CD4-positive, CD25-positive, alpha-beta regulatory T cell (primary cell): ENCODE measurements at regions not wholly inside any gene's neighbourhood (a gene's known extent, or its start where the extent isn't known, plus 50 kb on each side); places are given as distances from the start of the nearest gene placed in this dataset.
A peak's percentile ranks its signal among the peaks of the same experiment; 100 is the strongest.

Experiments used
- ATAC-seq, 2 donors: fragments of 150-1000 bp; cut with Tn5 transposase; one replicate each; pipeline ENCODE4 v1.10.0; 2021; ENCODE audit warnings: low read depth in 2 of 2, moderate number of reproducible peaks in 2 of 2, moderate library complexity in 1 of 2
- DNase-seq, 3 donors: peaks; one replicate each; pipeline versions ENCODE4 v3.0.0 to v3.0.0-alpha.2; 2012 to 2022; ENCODE audit warnings: mixed read lengths in 1 of 3
- H3K27ac ChIP-seq: one replicate; pipeline ENCODE4 v1.7.0; 2013; ENCODE audit warnings: mild to moderate bottlenecking, low read length; ENCODE audit not compliant: insufficient read depth, poor library complexity, severe bottlenecking
- H3K27me3 ChIP-seq: one replicate; pipeline ENCODE4 v1.7.0; 2013; ENCODE audit warnings: low read length; ENCODE audit not compliant: control insufficient read depth, insufficient read depth
- H3K36me3 ChIP-seq: one replicate; pipeline ENCODE4 v1.7.0; 2013; ENCODE audit warnings: mild to moderate bottlenecking, low read length, moderate library complexity; ENCODE audit not compliant: control insufficient read depth, insufficient read depth
- H3K4me1 ChIP-seq: 2 replicates; pipeline ENCODE4 v1.7.0; 2013; ENCODE audit warnings: mild to moderate bottlenecking, low read length; ENCODE audit not compliant: insufficient read depth, control insufficient read depth, poor library complexity, severe bottlenecking
- H3K4me3 ChIP-seq: one replicate; pipeline ENCODE4 v1.7.0; 2013; ENCODE audit warnings: low read depth, mild to moderate bottlenecking, low read length, moderate library complexity
- H3K9me3 ChIP-seq, 2 experiments: 1 replicate in 1 of 2; 2 replicates in 1 of 2; pipeline ENCODE4 v1.7.0; 2013; ENCODE audit warnings: low read length in 2 of 2, mild to moderate bottlenecking in 1 of 2, moderate library complexity in 1 of 2; ENCODE audit not compliant: control insufficient read depth in 2 of 2
- H3K27ac Mint-ChIP-seq, 3 donors: one replicate each; pipeline ENCODE4 v1.8.0; 2020 to 2022; ENCODE audit warnings: mild to moderate bottlenecking in 3 of 3, mixed read lengths in 3 of 3, moderate library complexity in 2 of 3
- H3K27me3 Mint-ChIP-seq: one replicate; pipeline ENCODE4 v1.8.0; 2022; ENCODE audit warnings: mild to moderate bottlenecking, mixed read lengths
- H3K36me3 Mint-ChIP-seq: one replicate; pipeline ENCODE4 v1.8.0; 2020; ENCODE audit warnings: mixed read lengths
- H3K4me1 Mint-ChIP-seq, 4 donors: one replicate each; pipeline ENCODE4 v1.8.0; 2020 to 2022; ENCODE audit warnings: mixed read lengths in 4 of 4, mild to moderate bottlenecking in 1 of 4
- H3K4me3 Mint-ChIP-seq, 4 donors: one replicate each; pipeline ENCODE4 v1.8.0; 2020 to 2022; ENCODE audit warnings: mild to moderate bottlenecking in 4 of 4, mixed read lengths in 4 of 4, moderate library complexity in 3 of 4
- H3K9me3 Mint-ChIP-seq, 7 donors: one replicate each; pipeline ENCODE4 v1.8.0; 2020 to 2022; ENCODE audit warnings: mixed read lengths in 7 of 7, mild to moderate bottlenecking in 3 of 7, moderate library complexity in 2 of 7

GRCh38 chr18:42229211-42230210 is 274.5 kb downstream of the PIK3C3 start:
- H3K4me3 ChIP-seq: no peak overlapping the region
- H3K36me3 ChIP-seq: no peaks in the 10 kb centered on the region
- H3K27me3 ChIP-seq: no peaks in the 10 kb centered on the region
- no peaks in the 10 kb centered on the region for H3K9me3 ChIP-seq
- no peak overlapping the region for H3K27ac ChIP-seq
- Mint-ChIP-seq H3K9me3 (peaks cover 0 to 8% (median 0%) of the 10 kb centered on the region in 7 donors), H3K36me3 (no peaks in the 10 kb centered on the region), H3K4me1 (no peaks in the 10 kb centered on the region), H3K27ac (peak overlapping the region in 1 of 3 donors; percentile 6), H3K27me3 (peaks cover 11% of the 10 kb centered on the region), H3K4me3 (no peak overlapping the region)
- no peak for DNase-seq
- no peak for ATAC-seq
- no peaks in the 10 kb centered on the region for H3K4me1 ChIP-seq

- Mint-ChIP-seq H3K4me3 (no peak overlapping the region), H3K27me3 (peaks cover 11% of the 10 kb centered on the region), H3K27ac (no peak overlapping the region), H3K9me3 (peaks cover 0 to 6% (median 0%) of the 10 kb centered on the region in 7 donors), H3K4me1 (no peaks in the 10 kb centered on the region), H3K36me3 (no peaks in the 10 kb centered on the region)
- H3K4me3 ChIP-seq: no peak overlapping the region
- ATAC-seq (no peak), DNase-seq (no peak)
- no peaks in the 10 kb centered on the region for H3K9me3 ChIP-seq
- no peaks in the 10 kb centered on the region for H3K36me3 ChIP-seq
- H3K27me3 ChIP-seq: no peaks in the 10 kb centered on the region
- no peaks in the 10 kb centered on the region for H3K4me1 ChIP-seq
- H3K27ac ChIP-seq: no peak overlapping the region
Observed at GRCh38 chr18:42230636-42231035, 275.6 kb downstream of the PIK3C3 start.

GRCh38 chr18:42231284-42231683 is 276.2 kb downstream of the PIK3C3 start:
- ATAC-seq: no peak
- no peaks in the 10 kb centered on the region for H3K27me3 ChIP-seq
- H3K36me3 ChIP-seq: no peaks in the 10 kb centered on the region
- H3K27ac ChIP-seq: no peak overlapping the region
- H3K27ac Mint-ChIP-seq: no peak overlapping the region
- H3K36me3 Mint-ChIP-seq: no peaks in the 10 kb centered on the region
- no peaks in the 10 kb centered on the region for H3K4me1 ChIP-seq
- peaks cover 0 to 5% (median 0%) of the 10 kb centered on the region in 7 donors for H3K9me3 Mint-ChIP-seq
- peaks cover 11% of the 10 kb centered on the region for H3K27me3 Mint-ChIP-seq
- no peaks in the 10 kb centered on the region for H3K9me3 ChIP-seq
- H3K4me1 Mint-ChIP-seq: no peaks in the 10 kb centered on the region
- no peak for DNase-seq
- no peak overlapping the region for H3K4me3 ChIP-seq
- H3K4me3 Mint-ChIP-seq: no peak overlapping the region

DNA sequence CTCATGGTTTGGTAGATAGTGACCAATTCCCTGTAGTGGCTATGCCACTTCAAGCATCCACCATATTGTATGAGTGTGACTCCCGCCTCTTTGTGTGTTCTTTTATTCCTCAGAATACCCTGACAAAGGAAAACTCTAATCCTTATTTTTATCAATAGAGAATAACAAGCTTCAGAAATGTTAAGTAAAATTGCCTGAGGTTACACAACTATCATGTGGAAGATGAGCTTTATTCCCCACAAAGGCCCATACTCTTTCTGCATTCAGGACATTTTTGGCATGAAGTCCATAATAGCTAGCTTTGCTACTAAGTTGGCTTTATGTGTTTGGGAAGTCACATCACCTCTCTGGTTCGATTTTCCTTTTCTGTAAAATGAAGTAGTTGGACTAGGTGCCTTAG is 276.8 kb downstream of the PIK3C3 start:
- DNase-seq (no peak), ATAC-seq (no peak)
- Histone ChIP-seq H3K27ac (no peak overlapping the region), H3K27me3 (no peaks in the 10 kb centered on the region), H3K4me1 (no peaks in the 10 kb centered on the region), H3K9me3 (no peaks in the 10 kb centered on the region), H3K36me3 (no peaks in the 10 kb centered on the region), H3K4me3 (no peak overlapping the region)
- Mint-ChIP-seq H3K27me3 (peaks cover 11% of the 10 kb centered on the region), H3K4me1 (no peaks in the 10 kb centered on the region), H3K36me3 (no peaks in the 10 kb centered on the region), H3K9me3 (peaks cover 0 to 7% (median 0%) of the 10 kb centered on the region in 7 donors), H3K4me3 (no peak overlapping the region), H3K27ac (no peak overlapping the region)

- ATAC-seq: no peak
- Histone ChIP-seq H3K27ac (no peak overlapping the region), H3K4me3 (no peak overlapping the region), H3K27me3 (no peaks in the 10 kb centered on the region), H3K36me3 (no peaks in the 10 kb centered on the region), H3K4me1 (no peaks in the 10 kb centered on the region), H3K9me3 (no peaks in the 10 kb centered on the region)
- H3K4me3 Mint-ChIP-seq: no peak overlapping the region
- peaks cover 8% of the 10 kb centered on the region for H3K27me3 Mint-ChIP-seq
- no peak for DNase-seq
- H3K9me3 Mint-ChIP-seq: peaks cover 0 to 7% (median 1%) of the 10 kb centered on the region in 7 donors
- H3K36me3 Mint-ChIP-seq: no peaks in the 10 kb centered on the region
- H3K4me1 Mint-ChIP-seq: no peaks in the 10 kb centered on the region
- H3K27ac Mint-ChIP-seq: no peak overlapping the region
Observed at GRCh38 chr18:42233908-42234307, 278.9 kb downstream of the PIK3C3 start.

DNA sequence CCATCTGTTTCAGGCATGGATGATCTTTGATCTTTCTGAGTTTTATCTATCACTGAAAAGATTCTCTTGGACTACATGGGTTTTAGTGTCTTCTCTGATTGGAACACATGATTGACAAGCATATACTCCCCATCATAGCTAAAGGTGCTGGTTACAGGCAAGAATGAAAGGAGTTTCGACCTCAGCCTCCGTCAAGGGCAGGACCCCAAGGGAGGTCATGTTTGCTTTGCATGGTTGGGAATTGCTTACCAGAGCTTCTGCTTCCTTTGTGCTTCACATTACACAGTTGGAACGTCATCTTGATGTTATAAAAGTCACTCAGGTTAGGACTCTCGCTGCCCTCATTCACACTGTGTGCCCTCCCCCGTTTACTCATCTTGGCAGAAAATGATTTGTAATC is 287.7 kb downstream of the PIK3C3 start:
- Histone ChIP-seq H3K27me3 (no peaks in the 10 kb centered on the region), H3K4me3 (no peak overlapping the region), H3K27ac (no peak overlapping the region), H3K36me3 (no peaks in the 10 kb centered on the region), H3K4me1 (no peaks in the 10 kb centered on the region), H3K9me3 (no peaks in the 10 kb centered on the region)
- Mint-ChIP-seq H3K27me3 (no peaks in the 10 kb centered on the region), H3K4me1 (no peaks in the 10 kb centered on the region), H3K36me3 (no peaks in the 10 kb centered on the region), H3K27ac (no peak overlapping the region), H3K4me3 (no peak overlapping the region), H3K9me3 (peaks cover 0 to 7% (median 5%) of the 10 kb centered on the region in 7 donors)
- ATAC-seq (no peak), DNase-seq (no peak)

DNA sequence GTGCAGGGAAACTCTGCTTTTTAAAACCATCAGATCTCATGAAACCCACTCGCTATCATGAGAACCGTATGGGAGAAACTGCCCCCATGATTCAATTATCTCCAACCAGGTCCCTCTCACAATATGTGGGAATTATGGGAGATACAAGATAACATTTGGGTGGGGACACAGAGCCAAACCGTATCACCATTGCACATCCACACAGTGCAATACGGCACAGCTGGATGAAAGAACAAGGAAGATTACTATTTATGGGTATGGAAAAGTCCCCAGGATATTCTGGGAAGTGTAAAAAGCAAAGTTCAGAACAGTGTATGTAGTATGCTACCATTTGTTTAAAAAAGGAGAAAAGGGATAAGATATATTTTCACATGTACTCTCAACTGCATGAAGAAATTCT is 290.1 kb downstream of the PIK3C3 start:
- ATAC-seq (no peak), DNase-seq (no peak)
- H3K9me3 Mint-ChIP-seq: peaks cover 0 to 5% (median 0%) of the 10 kb centered on the region in 7 donors
- Histone ChIP-seq H3K36me3 (no peaks in the 10 kb centered on the region), H3K4me3 (no peak overlapping the region), H3K27me3 (no peaks in the 10 kb centered on the region), H3K27ac (no peak overlapping the region), H3K9me3 (no peaks in the 10 kb centered on the region), H3K4me1 (no peaks in the 10 kb centered on the region)
- no peak overlapping the region for H3K27ac Mint-ChIP-seq
- H3K27me3 Mint-ChIP-seq: no peaks in the 10 kb centered on the region
- H3K4me1 Mint-ChIP-seq: no peaks in the 10 kb centered on the region
- no peaks in the 10 kb centered on the region for H3K36me3 Mint-ChIP-seq
- H3K4me3 Mint-ChIP-seq: no peak overlapping the region
